Pulmonary artery endothelial cell (primary cell): ENCODE measurements at regions not wholly inside any gene's neighbourhood (a gene's known extent, or its start where the extent isn't known, plus 50 kb on each side); places are given as distances from the start of the nearest gene placed in this dataset.

Experiments
- DNase-seq: peaks from one replicate; pipeline ENCODE4 v3.0.0-alpha.2; 2011; ENCODE audit warnings: low read depth, low spot score

DNA sequence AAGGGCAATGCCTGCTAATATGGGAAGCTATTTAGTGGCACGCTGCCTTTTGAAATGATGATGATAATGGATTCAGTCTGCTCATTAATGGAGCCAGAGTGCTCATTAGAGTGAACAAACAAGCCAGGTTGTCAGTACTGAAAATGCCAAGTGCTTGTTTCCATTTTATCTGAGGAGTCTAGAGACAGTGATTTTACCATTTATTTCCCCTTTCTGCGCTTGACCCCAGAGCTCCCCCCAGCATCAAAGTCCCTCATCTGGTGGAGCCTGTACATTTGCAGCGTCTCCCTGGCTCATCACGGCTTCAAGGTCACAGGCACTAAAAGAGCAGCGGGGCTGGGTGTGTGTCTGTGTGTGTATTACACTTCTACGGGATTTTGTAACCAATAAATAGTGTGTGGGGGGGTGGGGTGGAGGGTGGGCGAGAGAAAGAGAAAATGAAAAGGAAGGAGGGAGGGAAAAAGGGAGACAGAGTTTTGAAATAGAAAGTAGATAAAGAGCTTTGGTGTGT, 553.8 kb downstream of the TFEC start:
- no peak for DNase-seq

DNA sequence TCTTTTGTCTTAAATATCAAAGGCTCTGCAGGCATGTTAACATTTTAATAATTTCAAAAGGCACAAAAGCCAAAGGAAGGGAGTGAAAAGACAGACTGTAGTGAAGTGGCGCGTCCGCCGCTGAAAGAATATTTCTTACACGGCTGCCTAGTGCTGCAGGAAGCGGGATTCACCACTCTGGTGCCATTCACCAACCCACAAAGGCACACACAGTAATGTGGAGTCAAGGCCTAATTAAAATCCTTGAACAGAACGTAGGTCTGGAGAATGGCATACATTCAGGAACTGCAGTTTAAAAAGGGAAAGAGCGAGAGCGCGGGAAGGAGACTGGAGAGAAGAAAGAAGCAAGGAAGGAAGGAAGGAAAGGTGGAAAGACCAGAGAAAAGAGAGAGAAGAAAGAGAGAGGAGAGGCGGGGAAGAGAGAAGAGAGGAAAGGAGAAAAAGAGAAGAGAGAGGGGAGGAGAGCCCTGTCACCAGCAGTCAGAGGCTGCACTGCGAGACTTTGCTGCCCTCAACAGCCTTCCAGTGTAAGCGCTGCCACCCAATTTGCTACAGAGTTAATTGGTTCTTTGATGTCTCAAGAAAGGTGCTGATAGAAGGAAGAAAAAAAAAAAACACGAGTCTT, 554.0 kb downstream of the MDFIC start:
- no peak for DNase-seq

GRCh38 chr7:115475206-115475605, 553.3 kb downstream of the MDFIC start:
- DNase-seq, result no peak

DNA sequence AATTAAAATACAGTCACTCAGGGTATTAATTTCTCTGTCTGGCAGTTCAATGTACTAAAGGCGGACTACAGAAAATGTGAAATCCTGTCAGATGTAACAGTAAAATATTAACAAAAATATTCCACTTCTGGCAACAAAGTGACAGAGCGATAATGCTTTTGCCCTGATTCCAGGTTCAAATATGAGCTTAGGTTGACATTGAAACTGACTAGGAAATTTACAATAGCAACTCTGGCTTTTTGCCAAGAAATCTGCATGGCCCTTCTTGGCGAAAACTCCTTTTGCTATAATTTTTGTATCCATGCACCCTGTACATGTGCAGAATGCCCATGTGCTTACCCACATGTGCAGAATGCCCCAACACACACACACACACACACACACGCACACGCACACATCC, 552.2 kb downstream of the MDFIC start:
- no peak for DNase-seq

GRCh38 chr7:115471891-115472290, 550.0 kb downstream of the MDFIC start:
- no peak for DNase-seq

GRCh38 chr7:115462301-115463015, 540.6 kb downstream of the MDFIC start:
- no peak for DNase-seq

DNA sequence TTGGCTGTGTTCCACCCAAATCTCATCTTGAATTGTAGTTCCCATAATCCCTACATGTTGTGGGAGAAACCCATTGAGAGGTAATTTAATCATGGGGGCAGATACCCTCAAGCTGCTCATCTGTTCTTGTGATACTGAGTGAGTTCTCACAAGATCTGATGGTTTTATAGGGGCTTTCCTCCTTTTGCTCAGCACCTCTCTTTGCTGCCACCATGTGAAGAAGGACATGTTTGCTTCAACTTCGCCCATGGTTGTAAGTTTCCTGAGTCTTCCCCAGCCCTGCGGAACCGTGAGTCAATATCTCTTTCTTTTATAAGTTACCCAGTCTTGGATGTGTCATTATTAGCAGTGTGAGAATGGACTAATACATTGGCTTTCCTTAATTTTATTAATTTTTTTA, 527.8 kb downstream of the MDFIC start:
- DNase-seq, result no peak

DNA sequence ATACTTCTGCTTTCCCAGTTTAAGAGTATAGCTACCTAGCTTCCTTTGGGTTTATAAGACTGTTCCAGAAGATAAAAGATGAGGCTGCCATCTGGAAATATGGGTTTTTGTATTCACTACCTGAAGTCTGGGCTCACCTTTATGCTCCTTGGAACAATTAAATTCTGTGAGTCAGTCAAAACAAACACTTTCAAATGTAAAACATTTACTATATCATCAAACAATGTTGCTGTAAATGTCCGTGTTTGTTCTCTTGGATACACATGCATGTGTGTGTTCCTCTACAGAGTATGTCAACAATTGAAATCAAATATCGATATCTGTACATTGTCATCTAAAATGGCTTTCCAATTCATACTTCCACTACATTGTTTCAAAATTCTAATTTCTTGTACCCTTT, 525.6 kb downstream of the MDFIC start:
- DNase-seq, result no peak

- no peak for DNase-seq
These were observed 519.1 kb downstream of the MDFIC start for GRCh38 chr7:115441033-115441432.

GRCh38 chr7:115435178-115435577, 513.3 kb downstream of the MDFIC start:
- no peak for DNase-seq

DNA sequence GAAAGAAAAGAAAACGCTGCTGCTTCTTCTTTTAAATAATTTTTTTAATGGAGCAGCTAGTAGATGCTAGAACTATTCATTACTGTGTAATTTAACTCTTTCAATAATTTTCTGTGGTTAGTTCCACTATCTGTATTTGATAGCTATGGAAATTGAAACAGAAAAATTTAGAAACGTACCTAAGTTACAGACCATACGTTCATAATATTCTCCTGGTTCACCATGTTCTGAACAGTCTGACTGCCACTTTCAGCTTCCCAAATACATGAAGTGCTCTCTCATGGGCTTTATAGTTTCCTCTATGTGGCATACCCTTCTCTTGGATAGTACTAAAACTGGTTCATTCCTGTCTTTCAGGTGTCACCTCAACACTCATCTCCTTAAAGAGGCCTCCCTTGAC, 508.0 kb downstream of the MDFIC start:
- DNase-seq, result no peak

DNA sequence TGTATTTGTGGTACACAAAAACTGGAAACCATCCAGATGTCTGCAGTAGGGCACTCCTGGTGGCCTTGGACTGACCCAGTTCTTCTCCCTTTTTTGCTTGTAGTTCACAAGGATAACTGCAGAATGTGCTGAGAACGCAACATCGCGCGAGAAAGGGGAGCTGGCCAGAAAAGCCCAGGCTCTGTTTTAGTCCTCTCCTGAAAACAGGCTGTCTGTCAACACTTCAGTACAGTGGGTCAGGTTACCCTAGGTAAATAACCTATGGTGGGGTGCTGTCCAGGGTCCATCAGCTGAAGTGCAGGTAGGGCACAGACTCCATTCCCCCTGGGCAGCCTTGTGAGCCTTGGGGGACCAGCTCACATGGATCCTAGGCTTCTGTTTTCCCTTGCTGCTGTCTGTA, 495.8 kb downstream of the MDFIC start:
- DNase-seq, result no peak

GRCh38 chr7:115410972-115411686, 489.2 kb downstream of the MDFIC start:
- no peak for DNase-seq

GRCh38 chr7:115410434-115410820, 488.5 kb downstream of the MDFIC start:
- DNase-seq, result no peak

DNA sequence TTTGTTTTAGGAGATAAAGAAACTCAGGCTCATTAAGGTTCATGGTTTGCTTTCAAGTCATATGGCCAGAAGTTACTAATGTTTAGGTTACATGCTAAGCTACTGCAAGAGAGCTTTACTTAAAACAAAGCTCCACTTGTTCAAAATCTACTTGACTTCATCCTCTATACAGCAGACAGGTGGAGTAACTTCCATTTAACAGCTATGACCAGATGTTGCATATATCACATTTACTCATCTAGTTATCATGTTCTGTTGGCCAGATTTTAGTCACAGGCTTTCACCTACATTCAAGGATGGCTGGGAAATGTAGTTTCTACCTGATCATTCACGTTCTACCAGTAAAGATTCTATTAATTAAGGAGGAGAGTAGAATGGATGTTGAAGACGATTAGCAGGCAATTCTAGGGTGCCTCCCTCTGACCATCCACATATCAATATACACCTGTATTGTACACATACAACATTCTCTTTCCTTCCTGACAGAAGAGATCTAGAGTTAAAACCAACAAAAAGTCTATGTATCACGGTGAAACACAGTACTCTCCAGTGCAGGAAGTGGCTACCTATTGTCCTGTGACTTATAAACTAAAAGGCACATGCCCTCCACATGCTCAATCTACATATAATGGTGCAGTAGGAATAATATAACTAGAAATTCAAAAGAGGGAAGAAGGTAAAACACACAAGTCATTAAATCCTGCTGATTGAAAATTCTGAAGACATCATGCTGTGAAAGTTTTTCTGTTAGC, 488.0 kb downstream of the MDFIC start:
- DNase-seq, result no peak

DNA sequence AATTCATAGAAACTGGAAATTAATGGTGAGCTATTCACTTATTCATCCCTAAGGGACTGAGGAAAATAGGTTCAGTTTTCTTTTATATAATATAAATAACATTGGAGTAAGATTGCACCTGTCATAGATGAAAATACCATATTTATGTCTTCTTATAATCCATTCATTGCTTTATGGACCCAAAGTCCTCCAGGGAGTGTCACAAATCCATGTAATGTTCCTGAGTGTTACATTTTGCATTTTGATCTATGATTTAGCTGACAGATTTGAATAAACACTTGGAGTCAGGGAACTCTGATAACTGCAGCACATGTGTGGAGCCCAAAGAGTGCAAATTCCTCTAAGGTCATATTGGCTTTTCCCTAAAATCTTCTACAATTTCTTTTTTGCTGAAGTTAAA, 484.3 kb downstream of the MDFIC start:
- no peak for DNase-seq

- no peak for DNase-seq
These were observed 465.2 kb downstream of the MDFIC start for GRCh38 chr7:115387137-115387536.

DNA sequence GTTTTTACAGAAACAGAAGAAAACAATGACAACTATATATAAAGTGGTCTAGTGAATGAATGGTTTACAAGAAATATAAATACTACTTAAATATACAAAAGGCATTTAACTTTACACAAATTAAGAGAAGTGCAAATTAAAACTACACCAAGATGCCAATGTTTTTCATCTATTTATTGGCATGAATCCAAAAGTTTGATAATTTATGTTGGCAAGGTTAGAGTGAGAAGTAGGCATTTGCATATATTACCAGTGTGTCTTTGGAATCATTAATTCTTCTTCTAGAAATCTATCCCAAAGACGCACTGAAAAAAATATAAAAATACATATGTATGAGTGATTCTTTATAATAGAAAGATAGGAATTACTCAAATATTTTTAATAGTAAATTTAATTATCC, 457.4 kb downstream of the MDFIC start:
- DNase-seq, result no peak

DNA sequence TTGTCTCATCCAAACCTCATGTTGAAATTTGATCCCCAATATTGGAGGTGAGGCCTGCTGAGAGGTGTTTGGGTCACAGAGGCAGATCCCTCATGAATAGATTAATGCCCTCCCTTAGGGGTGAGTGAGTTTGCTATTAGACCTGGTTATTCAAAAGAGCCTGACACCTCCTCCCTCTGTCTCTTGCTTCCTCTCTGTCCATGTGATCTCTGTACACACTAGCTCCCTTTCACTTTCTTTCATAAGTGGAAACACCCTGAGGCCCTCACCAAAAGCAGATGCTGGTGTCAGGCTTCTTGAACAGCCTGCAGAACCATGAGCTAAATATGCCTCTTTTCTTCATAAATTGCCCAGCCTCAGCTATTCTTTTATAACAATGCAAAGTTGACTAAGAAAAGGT, 447.1 kb downstream of the MDFIC start:
- DNase-seq, result no peak

DNA sequence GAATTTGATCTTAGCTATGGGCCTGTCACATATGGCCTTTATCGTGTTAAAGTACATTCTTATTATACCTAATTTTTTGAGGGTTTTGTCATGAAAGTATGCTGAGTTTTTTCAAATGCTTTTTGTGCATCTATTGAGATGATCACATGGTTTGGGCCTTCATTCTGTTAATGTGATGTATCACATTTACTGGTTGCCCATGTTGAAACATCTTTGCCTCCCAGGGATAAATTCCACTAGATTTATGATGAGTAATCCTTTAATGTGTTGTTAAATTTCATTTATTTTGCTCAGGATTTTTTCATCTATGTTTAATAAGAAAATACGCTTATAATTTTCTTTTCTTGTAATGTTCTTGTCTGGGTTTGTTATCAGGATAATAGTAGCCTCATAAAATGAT, 442.0 kb downstream of the MDFIC start:
- DNase-seq, result no peak

DNA sequence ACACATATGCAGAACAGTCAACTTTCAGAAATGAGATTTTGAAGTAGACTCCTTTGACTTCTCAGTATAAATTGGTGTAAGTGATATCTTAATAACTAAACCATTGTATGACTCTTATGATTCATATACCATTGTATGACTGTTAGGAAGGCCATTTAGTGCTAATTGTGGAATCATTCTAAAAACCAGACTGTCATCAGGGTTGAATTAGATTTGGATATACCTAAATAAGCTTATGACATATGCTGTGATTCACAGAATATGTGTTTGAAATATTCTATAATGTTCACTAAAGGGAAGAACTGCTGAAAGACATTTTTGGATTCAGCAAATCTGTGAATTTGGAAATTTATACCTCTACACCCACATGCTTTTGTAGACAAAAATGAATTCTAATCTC, 438.1 kb downstream of the MDFIC start:
- no peak for DNase-seq

DNA sequence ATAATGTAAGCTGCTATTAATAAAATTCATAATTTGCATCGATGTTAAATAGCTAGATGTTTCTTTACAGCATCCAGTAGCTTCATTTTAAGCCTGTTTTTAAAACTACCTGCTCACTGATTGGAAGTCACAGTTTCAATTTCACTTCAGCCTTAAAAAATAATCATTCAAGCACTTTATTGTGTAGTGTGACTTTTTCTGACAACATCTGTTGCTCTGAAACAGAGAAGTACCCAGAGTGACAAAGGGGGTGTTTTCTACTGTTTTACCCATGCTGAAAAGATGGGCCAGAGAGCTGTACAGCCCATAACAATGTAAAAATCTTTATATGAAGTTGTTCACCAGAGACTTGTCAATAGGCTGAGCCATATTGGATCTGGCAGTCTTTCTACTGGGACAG, 437.2 kb downstream of the MDFIC start:
- DNase-seq, result no peak
